Astrocyte of the cerebellum (primary cell): ENCODE measurements at regions not wholly inside any gene's neighbourhood (a gene's known extent, or its start where the extent isn't known, plus 50 kb on each side); places are given as distances from the start of the nearest gene placed in this dataset.

Source experiments
- DNase-seq: peaks from one replicate; pipeline ENCODE4 v3.0.0-alpha.2; 2011; ENCODE audit warnings: low read depth
- H3K4me3 ChIP-seq: 2 replicates; pipeline ENCODE4 v1.5.1; 2011; ENCODE audit warnings: mild to moderate bottlenecking, low read depth, low read length, moderate library complexity
- in situ Hi-C: cut with HindIII; loops from 2 replicates; pipeline ENCODE4 v1.10.0; 2017; ENCODE audit warnings: low sequenced_read_pairs
- TF ChIP-seq, protein P1 (sequence below): IDR thresholded peaks from 2 replicates; pipeline ENCODE4 v1.5.1; 2012; ENCODE audit warnings: low read length, low read depth, moderate library complexity, mild to moderate bottlenecking; ENCODE audit errors: missing control alignments

GRCh38 chr5:71873191-71873591, 154.1 kb downstream of the CARTPT start:
- in situ Hi-C loops, result no loop called here
- TF ChIP-seq, protein P1, sequence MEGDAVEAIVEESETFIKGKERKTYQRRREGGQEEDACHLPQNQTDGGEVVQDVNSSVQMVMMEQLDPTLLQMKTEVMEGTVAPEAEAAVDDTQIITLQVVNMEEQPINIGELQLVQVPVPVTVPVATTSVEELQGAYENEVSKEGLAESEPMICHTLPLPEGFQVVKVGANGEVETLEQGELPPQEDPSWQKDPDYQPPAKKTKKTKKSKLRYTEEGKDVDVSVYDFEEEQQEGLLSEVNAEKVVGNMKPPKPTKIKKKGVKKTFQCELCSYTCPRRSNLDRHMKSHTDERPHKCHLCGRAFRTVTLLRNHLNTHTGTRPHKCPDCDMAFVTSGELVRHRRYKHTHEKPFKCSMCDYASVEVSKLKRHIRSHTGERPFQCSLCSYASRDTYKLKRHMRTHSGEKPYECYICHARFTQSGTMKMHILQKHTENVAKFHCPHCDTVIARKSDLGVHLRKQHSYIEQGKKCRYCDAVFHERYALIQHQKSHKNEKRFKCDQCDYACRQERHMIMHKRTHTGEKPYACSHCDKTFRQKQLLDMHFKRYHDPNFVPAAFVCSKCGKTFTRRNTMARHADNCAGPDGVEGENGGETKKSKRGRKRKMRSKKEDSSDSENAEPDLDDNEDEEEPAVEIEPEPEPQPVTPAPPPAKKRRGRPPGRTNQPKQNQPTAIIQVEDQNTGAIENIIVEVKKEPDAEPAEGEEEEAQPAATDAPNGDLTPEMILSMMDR, result no peak
- no peak for DNase-seq
- H3K4me3 ChIP-seq, result no peak overlapping the region

- H3K4me3 ChIP-seq, result no peak overlapping the region
- TF ChIP-seq, protein P1, result no peak
- no peak for DNase-seq
- in situ Hi-C loops, result no loop called here
These were observed 155.4 kb downstream of the CARTPT start for GRCh38 chr5:71874521-71874920.

DNA sequence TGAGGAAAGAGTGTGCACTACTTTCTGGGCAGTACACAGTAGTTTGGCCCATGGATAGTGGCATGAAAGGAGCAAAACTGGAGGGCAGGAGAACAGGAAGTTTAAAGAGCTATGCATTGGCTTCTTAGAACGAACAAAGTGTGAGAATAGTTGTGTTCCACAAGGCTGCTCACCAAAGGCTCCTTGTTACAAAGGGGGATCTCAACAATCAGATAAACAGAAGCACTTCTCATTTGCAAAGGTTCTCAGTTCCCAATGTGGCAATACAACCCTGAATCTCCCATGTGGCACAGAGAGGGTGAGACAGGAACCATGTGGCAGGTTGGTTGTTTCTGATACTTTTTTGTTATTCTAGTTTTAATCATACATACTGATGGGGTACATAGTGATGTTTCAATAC, 158.4 kb downstream of the CARTPT start:
- in situ Hi-C loops, result no loop called here
- no peak overlapping the region for H3K4me3 ChIP-seq
- no peak for DNase-seq
- TF ChIP-seq, protein P1, result no peak

GRCh38 chr5:71880536-71880935, 161.5 kb downstream of the CARTPT start:
- TF ChIP-seq, protein P1, result no peak
- in situ Hi-C loops, result no loop called here
- no peak for DNase-seq
- H3K4me3 ChIP-seq, result no peak overlapping the region

GRCh38 chr5:71882826-71883741, 164.0 kb downstream of the CARTPT start:
- no peak for DNase-seq
- TF ChIP-seq, protein P1, result no peak
- H3K4me3 ChIP-seq, result no peak overlapping the region
- in situ Hi-C loops, result no loop called here

DNA sequence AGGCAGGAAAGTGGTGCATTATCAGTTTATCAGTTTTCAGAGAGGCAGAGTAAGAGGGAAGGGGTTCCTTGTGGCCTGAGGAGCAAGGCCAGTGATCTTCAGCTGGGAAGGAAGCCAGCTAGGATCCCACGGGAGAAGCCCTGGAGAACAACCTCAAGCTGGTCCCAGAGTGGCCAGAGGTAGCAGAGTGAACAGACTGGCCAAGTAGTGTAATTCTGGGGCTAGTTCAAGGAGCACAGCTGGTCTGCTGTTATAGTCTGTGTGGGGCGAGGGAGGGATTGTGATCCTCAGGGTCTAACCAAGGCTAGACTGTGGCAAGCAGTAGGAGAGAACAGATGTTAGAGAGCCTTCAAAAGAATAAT, 164.6 kb downstream of the CARTPT start:
- in situ Hi-C loops, result no loop called here
- no peak for DNase-seq
- H3K4me3 ChIP-seq, result no peak overlapping the region
- TF ChIP-seq, protein P1, result no peak
